Loucy (cell line): ENCODE measurements at regions not wholly inside any gene's neighbourhood (a gene's known extent, or its start where the extent isn't known, plus 50 kb on each side); places are given as distances from the start of the nearest gene placed in this dataset.

ENCODE experiments used
- H2AFZ ChIP-seq: fragments of 200-600 bp; sonication (generic); 2 replicates; pipeline ENCODE4 v1.6.0; 2016; ENCODE audit warnings: antibody characterized with exemption, mild to moderate bottlenecking, low read length, moderate library complexity
- H3F3A ChIP-seq: fragments of 200-600 bp; 2 replicates; pipeline ENCODE4 v1.6.0; 2016; ENCODE audit warnings: antibody characterized with exemption, low read depth, mild to moderate bottlenecking
- H3K27me3 ChIP-seq: fragments of 200-600 bp; sonication (generic); 2 replicates; pipeline ENCODE4 v1.6.1; 2014; ENCODE audit warnings: low read length, mild to moderate bottlenecking; ENCODE audit not compliant: insufficient read depth, poor library complexity, severe bottlenecking
- H3K36me3 ChIP-seq: fragments of 200-600 bp; sonication (generic); 2 replicates; pipeline ENCODE4 v1.6.1; 2016; ENCODE audit warnings: low read length; ENCODE audit not compliant: insufficient read depth
- H3K4me1 ChIP-seq: fragments of 200-600 bp; sonication (generic); 2 replicates; pipeline ENCODE4 v1.5.1; 2014; ENCODE audit warnings: low read length, mild to moderate bottlenecking; ENCODE audit not compliant: insufficient read depth, poor library complexity, severe bottlenecking
- H3K4me2 ChIP-seq: fragments of 200-600 bp; sonication (generic); 2 replicates; pipeline ENCODE4 v1.6.0; 2014; ENCODE audit warnings: antibody characterized with exemption, low read length, low read depth, mild to moderate bottlenecking; ENCODE audit not compliant: poor library complexity, severe bottlenecking
- H3K4me3 ChIP-seq: fragments of 200-600 bp; sonication (generic); 2 replicates; pipeline ENCODE4 v1.5.1; 2014; ENCODE audit warnings: low read length, mild to moderate bottlenecking, mixed read lengths; ENCODE audit not compliant: poor library complexity, severe bottlenecking
- H3K79me2 ChIP-seq: fragments of 200-600 bp; sonication (generic); 2 replicates; pipeline ENCODE4 v1.6.1; 2014; ENCODE audit warnings: low read length; ENCODE audit not compliant: insufficient read depth
- H3K9ac ChIP-seq: fragments of 200-600 bp; sonication (generic); 2 replicates; pipeline ENCODE4 v1.6.0; 2014; ENCODE audit warnings: mild to moderate bottlenecking, low read depth, low read length, moderate library complexity; ENCODE audit not compliant: poor library complexity, severe bottlenecking
- H3K9me2 ChIP-seq: fragments of 200-600 bp; sonication (generic); replicated peaks from 2 replicates; pipeline ENCODE4 v1.6.1; 2016; ENCODE audit warnings: low read depth, low read length, mixed read lengths
- H3K9me3 ChIP-seq: fragments of 200-600 bp; sonication (generic); 2 replicates; pipeline ENCODE4 v1.6.1; 2014; ENCODE audit warnings: mild to moderate bottlenecking, antibody characterized with exemption, low read length, low read depth; ENCODE audit not compliant: insufficient read depth
- H4K20me1 ChIP-seq: fragments of 200-600 bp; sonication (generic); 2 replicates; pipeline ENCODE4 v1.6.0; 2014; ENCODE audit warnings: antibody characterized with exemption, low read length, mild to moderate bottlenecking; ENCODE audit not compliant: insufficient read depth, poor library complexity, severe bottlenecking
- CTCF ChIP-seq: fragments of 200-600 bp; sonication (generic); conservative IDR thresholded peaks from 2 replicates; pipeline ENCODE4 v1.5.1; 2014; ENCODE audit warnings: mild to moderate bottlenecking, antibody characterized with exemption, low read length
- EZH2phosphoT487 ChIP-seq: fragments of 200-600 bp; IDR thresholded peaks from 2 replicates; pipeline ENCODE4 v1.6.1; 2018; ENCODE audit warnings: antibody characterized with exemption, mild to moderate bottlenecking, moderate library complexity, borderline replicate concordance

DNA sequence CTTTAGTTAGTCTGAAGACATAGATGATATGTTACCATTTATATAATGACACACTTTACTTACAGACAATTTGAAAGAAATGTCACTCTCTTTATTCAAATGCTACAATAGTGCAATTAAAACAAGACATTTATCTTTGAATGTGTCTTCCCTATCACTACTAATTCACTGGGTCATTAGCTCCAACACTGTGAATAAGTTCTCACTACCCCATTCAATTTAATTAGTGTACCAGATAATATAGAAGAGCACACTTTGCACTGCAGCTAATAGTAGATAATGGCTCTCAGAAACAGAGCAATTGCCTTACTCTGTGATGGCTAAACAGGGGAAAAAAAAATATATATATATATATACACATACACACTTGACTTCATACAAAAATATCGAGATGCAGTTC, 497.0 kb downstream of the DTWD2 start:
- Histone ChIP-seq H3K36me3 (no peaks in the 10 kb centered on the region), H3K9ac (no peak overlapping the region), H3K4me1 (no peaks in the 10 kb centered on the region), H3K9me2 (no peaks in the 10 kb centered on the region), H2AFZ (no peak overlapping the region), H3K4me3 (no peak overlapping the region), H3K4me2 (no peak overlapping the region), H3K27me3 (no peaks in the 10 kb centered on the region), H3F3A (no peaks in the 10 kb centered on the region), H3K79me2 (no peaks in the 10 kb centered on the region), H3K9me3 (no peaks in the 10 kb centered on the region), H4K20me1 (no peaks in the 10 kb centered on the region)
- no peak for TF ChIP-seq EZH2phosphoT487
- no peak for TF ChIP-seq CTCF

DNA sequence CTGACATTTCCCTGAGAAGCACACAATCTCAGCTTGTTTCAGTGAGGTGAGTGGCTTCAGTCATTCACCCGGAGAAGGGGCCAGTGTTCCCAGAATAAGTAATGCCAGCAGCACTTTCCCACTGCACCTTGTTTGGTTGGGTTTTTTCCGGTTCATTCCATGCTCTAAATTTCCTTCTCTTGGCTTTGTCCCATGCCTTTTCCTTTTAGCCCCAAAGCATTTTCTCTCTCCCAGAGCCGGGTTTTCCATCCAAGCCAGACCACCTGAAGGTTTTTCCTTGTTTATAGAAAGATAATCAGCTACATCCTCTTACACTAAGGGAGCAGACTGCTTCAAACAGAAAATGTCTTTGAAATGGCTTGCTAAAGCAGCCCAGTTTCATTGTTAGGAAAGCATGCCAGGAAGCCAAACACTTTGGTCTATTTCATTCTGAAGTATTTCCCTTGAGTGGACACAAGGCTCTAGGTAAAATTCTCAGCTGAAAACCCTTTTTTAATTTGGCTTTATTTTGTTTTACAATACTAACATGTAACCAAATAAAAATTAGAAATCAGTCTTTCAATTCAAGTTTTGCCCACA, 501.6 kb downstream of the DTWD2 start:
- Histone ChIP-seq H3K9me2 (no peaks in the 10 kb centered on the region), H3K27me3 (no peaks in the 10 kb centered on the region), H4K20me1 (no peaks in the 10 kb centered on the region), H3F3A (no peaks in the 10 kb centered on the region), H3K36me3 (no peaks in the 10 kb centered on the region), H3K4me3 (no peak overlapping the region), H3K79me2 (no peaks in the 10 kb centered on the region), H3K4me2 (no peak overlapping the region), H2AFZ (no peak overlapping the region), H3K4me1 (no peaks in the 10 kb centered on the region), H3K9ac (no peak overlapping the region), H3K9me3 (no peaks in the 10 kb centered on the region)
- no peak for TF ChIP-seq CTCF
- TF ChIP-seq EZH2phosphoT487: no peak

GRCh38 chr5:118479285-118479684, 509.1 kb downstream of the DTWD2 start:
- Histone ChIP-seq H3K4me2 (no peak overlapping the region), H4K20me1 (no peaks in the 10 kb centered on the region), H3K4me1 (no peaks in the 10 kb centered on the region), H3K27me3 (no peaks in the 10 kb centered on the region), H3K9ac (no peak overlapping the region), H3K9me2 (no peaks in the 10 kb centered on the region), H3F3A (no peaks in the 10 kb centered on the region), H3K36me3 (no peaks in the 10 kb centered on the region), H3K9me3 (no peaks in the 10 kb centered on the region), H3K79me2 (no peaks in the 10 kb centered on the region), H2AFZ (no peak overlapping the region), H3K4me3 (no peak overlapping the region)
- TF ChIP-seq EZH2phosphoT487 (no peak), CTCF (no peak)
